HEK293 (cell line): ENCODE measurements at regions not wholly inside any gene's neighbourhood (a gene's known extent, or its start where the extent isn't known, plus 50 kb on each side); places are given as distances from the start of the nearest gene placed in this dataset.

ENCODE experiments used
- CTCF ChIP-seq: fragments of 450-650 bp; formaldehyde crosslinking; IDR thresholded peaks from 2 replicates; pipeline ENCODE4 v1.5.1; 2016; ENCODE audit warnings: missing biosample characterization, missing genetic modification characterization
- SETDB1 ChIP-seq: IDR thresholded peaks from one replicate; pipeline ENCODE4 v1.6.1; 2017; ENCODE audit warnings: mild to moderate bottlenecking, low read length, moderate library complexity, mixed read lengths; ENCODE audit not compliant: insufficient read length
- ZSCAN30 ChIP-seq: fragments of 450-650 bp; IDR thresholded peaks from 2 replicates; pipeline ENCODE4 v1.5.1; 2018; ENCODE audit warnings: missing biosample characterization, mild to moderate bottlenecking, missing genetic modification characterization, moderate library complexity
- ZSCAN4 ChIP-seq: fragments of 450-650 bp; formaldehyde crosslinking; IDR thresholded peaks from 2 replicates; pipeline ENCODE4 v1.5.1; 2017; ENCODE audit warnings: missing biosample characterization, missing genetic modification characterization

- TF ChIP-seq CTCF (tag by site-specific recombination) (no peak), SETDB1 (no peak), ZSCAN4 (tag by site-specific recombination) (no peak), ZSCAN30 (tag by site-specific recombination) (no peak)
These were observed 157.1 kb upstream of the BCHE start for GRCh38 chr3:165994293-165994692.
